ENCODE measurements at regions not wholly inside any gene's neighbourhood (a gene's known extent, or its start where the extent isn't known, plus 50 kb on each side); places are given as distances from the start of the nearest gene placed in this dataset.

DNA sequence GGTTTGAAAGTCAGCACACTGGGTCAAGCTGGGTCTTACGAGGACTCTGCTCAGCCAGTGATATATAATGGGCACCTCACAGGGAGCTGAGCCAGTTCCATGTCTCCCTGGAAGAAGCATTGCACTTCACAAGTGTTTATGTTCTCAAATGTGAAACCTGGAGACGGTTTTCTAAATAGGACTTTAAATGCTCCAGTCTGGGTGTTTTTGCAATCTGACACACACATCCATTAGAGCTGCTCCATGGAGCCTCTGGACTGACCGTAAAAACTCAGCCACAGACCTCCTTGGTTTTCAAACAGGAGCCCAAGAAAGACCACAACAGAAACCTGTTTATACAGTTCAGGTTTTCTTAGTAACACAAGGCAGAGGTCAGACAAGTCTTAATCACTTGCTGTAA lies 201.3 kb upstream of the LRIG1 start:
- WGBS, 4 donors, result 92 to 100% (median 96%) methylated on average over 3 of the region's 3 CpGs
- TF ChIP-seq CTCF (IDR thresholded peaks at IDR 0.05) (no peak), POLR2A (IDR thresholded peaks at IDR 0.05) (no peak)
- no peak for ATAC-seq
- no peak for DNase-seq
- no peaks in the 10 kb centered on the region for H3K36me3 ChIP-seq
- intact Hi-C loops (cut with DNase I), result no loop called here
- peaks cover 0 to 5% (median 0%) of the 10 kb centered on the region in 12 donors for H3K9me3 ChIP-seq
- H3K27ac ChIP-seq, result peak overlapping the region in 1 of 12 donors; percentile 7
- H3K4me3 ChIP-seq, result no peak overlapping the region
- H3K4me1 ChIP-seq, result no peaks in the 10 kb centered on the region
- H3K27me3 ChIP-seq, result no peaks in the 10 kb centered on the region

- Histone ChIP-seq H3K4me1 (no peaks in the 10 kb centered on the region), H3K27me3 (no peaks in the 10 kb centered on the region), H3K4me3 (no peak overlapping the region), H3K36me3 (no peaks in the 10 kb centered on the region), H3K27ac (no peak overlapping the region), H3K9me3 (peaks cover 0 to 5% (median 0%) of the 10 kb centered on the region in 12 donors)
- 93 to 97% (median 97%) methylated on average over 2 of the region's 2 CpGs for WGBS, 4 donors
- intact Hi-C loops (cut with DNase I), result no loop called here
- DNase-seq (no peak), ATAC-seq (no peak)
- no peak for TF ChIP-seq POLR2A (IDR thresholded peaks at IDR 0.05)
Measured at GRCh38 chr3:66703501-66703900, 202.7 kb upstream of the LRIG1 start.

DNA sequence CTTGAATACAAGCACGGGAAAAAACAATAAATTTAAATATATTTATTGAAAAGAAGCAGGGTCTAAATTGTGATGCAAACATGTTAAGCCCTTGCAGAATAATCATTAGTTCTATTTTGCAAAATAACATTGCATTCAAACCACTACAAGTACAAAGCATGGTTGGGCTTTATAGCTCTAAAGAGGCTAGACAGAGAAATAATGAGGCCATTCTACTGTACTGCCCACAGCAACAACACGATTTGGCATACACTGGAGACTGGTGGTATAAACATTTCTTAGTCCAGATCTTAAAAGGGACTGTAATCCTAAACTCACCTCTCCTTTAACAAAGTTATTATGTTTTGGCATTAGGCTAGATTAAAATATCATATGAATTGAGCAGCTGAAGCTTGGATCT lies 204.3 kb upstream of the LRIG1 start:
- WGBS, 4 donors, result 89 to 95% (median 91%) methylated on average over 2 of the region's 2 CpGs

GRCh38 chr3:66706890-66707289 lies 206.1 kb upstream of the LRIG1 start:
- Histone ChIP-seq H3K36me3 (no peaks in the 10 kb centered on the region), H3K4me3 (no peak overlapping the region), H3K4me1 (no peaks in the 10 kb centered on the region), H3K27ac (no peak overlapping the region), H3K9me3 (no peaks in the 10 kb centered on the region), H3K27me3 (no peaks in the 10 kb centered on the region)
- ATAC-seq (no peak), DNase-seq (no peak)
- TF ChIP-seq CTCF (IDR thresholded peaks at IDR 0.05) (no peak), POLR2A (IDR thresholded peaks at IDR 0.05) (no peak)
- intact Hi-C loops (cut with DNase I), result no loop called here
- 79 to 88% (median 84%) methylated on average over 3 of the region's 3 CpGs for WGBS, 4 donors

More for the DNA sequence above, 204.3 kb upstream of the LRIG1 start:
- TF ChIP-seq CTCF (IDR thresholded peaks at IDR 0.05) (no peak), POLR2A (IDR thresholded peaks at IDR 0.05) (no peak)
- Histone ChIP-seq H3K36me3 (no peaks in the 10 kb centered on the region), H3K9me3 (no peaks in the 10 kb centered on the region), H3K4me1 (no peaks in the 10 kb centered on the region), H3K4me3 (no peak overlapping the region), H3K27me3 (no peaks in the 10 kb centered on the region), H3K27ac (peak overlapping the region in 1 of 12 donors; percentile 39)
- intact Hi-C loops (cut with DNase I), result no loop called here
- no peak for DNase-seq
- ATAC-seq, result no peak

- no peaks in the 10 kb centered on the region for H3K9me3 ChIP-seq
- no peaks in the 10 kb centered on the region for H3K36me3 ChIP-seq
- ATAC-seq (no peak), DNase-seq (no peak)
- no peaks in the 10 kb centered on the region for H3K4me1 ChIP-seq
- intact Hi-C loops (cut with DNase I), result no loop called here
- H3K4me3 ChIP-seq, result no peak overlapping the region
- no peak overlapping the region for H3K27ac ChIP-seq
- 28 to 33% (median 30%) methylated on average over 3 of the region's 3 CpGs for WGBS, 4 donors
- no peaks in the 10 kb centered on the region for H3K27me3 ChIP-seq
- TF ChIP-seq CTCF (IDR thresholded peaks at IDR 0.05), result no peak
- TF ChIP-seq POLR2A (IDR thresholded peaks at IDR 0.05), result no peak
Measured at GRCh38 chr3:66709532-66709931, 208.7 kb upstream of the LRIG1 start.

All from heart left ventricle (tissue), 16 donors.